ENCODE measurements at regions not wholly inside any gene's neighbourhood (a gene's known extent, or its start where the extent isn't known, plus 50 kb on each side); places are given as distances from the start of the nearest gene placed in this dataset.

DNA sequence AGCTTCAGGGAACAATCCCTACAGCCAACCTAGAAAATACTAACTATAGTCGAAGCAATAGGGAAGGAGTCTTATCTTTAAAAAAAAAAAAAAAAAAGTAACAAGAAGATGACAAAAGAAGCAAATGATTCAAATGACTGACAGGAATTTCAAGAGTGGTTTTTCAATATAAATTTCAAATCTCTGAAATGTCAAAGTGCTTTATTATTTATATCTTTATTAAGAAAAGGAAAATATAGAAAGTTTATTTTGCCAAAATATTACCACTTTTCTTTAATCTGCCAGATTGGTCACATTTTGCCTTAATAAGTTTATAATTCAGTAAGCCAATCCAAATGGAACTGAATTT lies 63.5 kb upstream of the HNRNPA3 start:
- TF ChIP-seq, protein P1, sequence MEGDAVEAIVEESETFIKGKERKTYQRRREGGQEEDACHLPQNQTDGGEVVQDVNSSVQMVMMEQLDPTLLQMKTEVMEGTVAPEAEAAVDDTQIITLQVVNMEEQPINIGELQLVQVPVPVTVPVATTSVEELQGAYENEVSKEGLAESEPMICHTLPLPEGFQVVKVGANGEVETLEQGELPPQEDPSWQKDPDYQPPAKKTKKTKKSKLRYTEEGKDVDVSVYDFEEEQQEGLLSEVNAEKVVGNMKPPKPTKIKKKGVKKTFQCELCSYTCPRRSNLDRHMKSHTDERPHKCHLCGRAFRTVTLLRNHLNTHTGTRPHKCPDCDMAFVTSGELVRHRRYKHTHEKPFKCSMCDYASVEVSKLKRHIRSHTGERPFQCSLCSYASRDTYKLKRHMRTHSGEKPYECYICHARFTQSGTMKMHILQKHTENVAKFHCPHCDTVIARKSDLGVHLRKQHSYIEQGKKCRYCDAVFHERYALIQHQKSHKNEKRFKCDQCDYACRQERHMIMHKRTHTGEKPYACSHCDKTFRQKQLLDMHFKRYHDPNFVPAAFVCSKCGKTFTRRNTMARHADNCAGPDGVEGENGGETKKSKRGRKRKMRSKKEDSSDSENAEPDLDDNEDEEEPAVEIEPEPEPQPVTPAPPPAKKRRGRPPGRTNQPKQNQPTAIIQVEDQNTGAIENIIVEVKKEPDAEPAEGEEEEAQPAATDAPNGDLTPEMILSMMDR (IDR thresholded peaks at IDR 0.05), result no peak
- TF ChIP-seq EP300 (IDR thresholded peaks at IDR 0.05), result no peak
